ENCODE measurements at regions not wholly inside any gene's neighbourhood (a gene's known extent, or its start where the extent isn't known, plus 50 kb on each side); places are given as distances from the start of the nearest gene placed in this dataset.

DNA sequence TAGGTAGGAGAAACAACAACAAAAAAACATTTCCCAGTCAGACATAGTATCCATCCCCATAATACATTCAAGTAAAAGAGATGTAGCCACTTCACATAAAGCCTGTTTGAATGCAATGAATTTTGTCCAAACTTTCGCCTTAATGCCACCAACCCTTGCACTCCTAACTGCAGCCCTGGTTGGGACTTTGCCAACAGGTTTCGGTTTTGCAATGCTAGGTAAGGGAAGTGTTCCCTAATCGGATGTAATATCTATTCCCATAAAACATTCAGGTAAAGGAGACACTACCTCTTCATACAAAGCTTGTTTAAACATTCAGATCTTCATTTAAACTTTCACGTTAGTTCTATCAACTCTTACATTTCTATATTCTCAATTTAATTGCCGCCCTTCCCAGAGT is 336.1 kb downstream of the DRD1 start:
- H3K27me3 ChIP-seq (replicated peaks; ENCODE audit: insufficient read depth), result no peaks in the 10 kb centered on the region
- H3K27ac ChIP-seq, result no peak overlapping the region
- no peak overlapping the region for H3K4me3 ChIP-seq
- H3K4me1 ChIP-seq (ENCODE audit: control insufficient read depth in 1 of 2, low read depth in 2 of 2), result no peaks in the 10 kb centered on the region
- H3K9me3 ChIP-seq, result no peaks in the 10 kb centered on the region
- DNase-seq (ENCODE audit: low spot score), result no peak
- H3K36me3 ChIP-seq, result no peaks in the 10 kb centered on the region
- no peak for TF ChIP-seq CTCF (IDR thresholded peaks at IDR 0.05)
- ATAC-seq (ENCODE audit: insufficient number of reproducible peaks, low FRiP score, low read depth), result no peak

DNA sequence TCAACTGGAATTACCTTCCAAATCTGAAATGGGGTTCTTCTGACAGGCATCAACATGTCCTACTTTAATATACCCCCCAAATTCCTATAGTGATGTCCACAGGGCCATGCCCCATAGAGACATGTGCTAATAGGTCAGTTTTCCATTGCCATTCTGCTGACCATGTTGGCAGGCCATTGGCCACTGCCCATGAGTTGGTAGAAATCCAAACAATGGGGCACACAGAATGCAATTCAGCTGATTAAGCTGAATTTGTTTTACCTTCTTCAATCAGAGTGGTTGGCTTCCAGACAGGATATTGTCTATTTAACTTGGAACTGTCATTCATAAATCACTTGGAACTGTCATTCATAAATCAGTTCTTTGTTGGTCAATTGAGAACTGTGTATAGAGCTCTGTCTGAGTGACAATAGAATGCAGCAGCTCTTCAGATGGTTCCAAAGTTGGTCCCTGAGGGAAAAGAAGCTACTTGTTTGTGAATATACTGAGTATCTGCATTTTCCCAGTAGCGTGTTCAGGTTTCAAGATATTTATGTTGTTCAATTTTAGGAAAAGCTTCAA is 336.9 kb downstream of the DRD1 start:
- no peak overlapping the region for H3K27ac ChIP-seq
- ATAC-seq (ENCODE audit: insufficient number of reproducible peaks, low FRiP score, low read depth) (no peak), DNase-seq (ENCODE audit: low spot score) (no peak)
- no peaks in the 10 kb centered on the region for H3K27me3 ChIP-seq (replicated peaks; ENCODE audit: insufficient read depth)
- H3K9me3 ChIP-seq, result no peaks in the 10 kb centered on the region
- H3K4me1 ChIP-seq (ENCODE audit: control insufficient read depth in 1 of 2, low read depth in 2 of 2), result no peaks in the 10 kb centered on the region
- no peaks in the 10 kb centered on the region for H3K36me3 ChIP-seq
- H3K4me3 ChIP-seq, result no peak overlapping the region
- TF ChIP-seq CTCF (IDR thresholded peaks at IDR 0.05), result no peak

DNA sequence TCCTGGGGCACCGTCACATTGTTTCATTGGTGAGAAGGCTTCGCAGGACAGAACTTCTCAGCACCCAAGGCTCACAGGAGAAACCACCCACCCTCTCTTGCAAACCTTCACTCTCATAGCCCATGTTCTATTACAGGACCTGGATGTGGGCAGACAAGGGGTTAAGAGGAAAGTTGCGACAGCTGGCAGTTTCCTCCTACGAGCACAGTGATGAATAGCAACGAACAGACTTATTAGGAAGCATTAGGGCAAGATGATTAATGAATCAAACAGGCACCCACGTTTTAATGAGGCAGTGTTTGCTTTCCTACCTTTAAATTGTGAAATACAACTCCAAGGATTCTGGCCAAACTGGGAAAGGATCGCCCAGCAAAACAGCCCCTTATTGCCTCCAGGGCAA is 339.3 kb downstream of the DRD1 start:
- H3K4me3 ChIP-seq, result no peak overlapping the region
- no peaks in the 10 kb centered on the region for H3K36me3 ChIP-seq
- H3K4me1 ChIP-seq (ENCODE audit: control insufficient read depth in 1 of 2, low read depth in 2 of 2), result no peaks in the 10 kb centered on the region
- H3K27ac ChIP-seq, result no peak overlapping the region
- no peak for ATAC-seq (ENCODE audit: insufficient number of reproducible peaks, low FRiP score, low read depth)
- DNase-seq (ENCODE audit: low spot score), result no peak
- no peaks in the 10 kb centered on the region for H3K9me3 ChIP-seq
- no peak for TF ChIP-seq CTCF (IDR thresholded peaks at IDR 0.05)
- H3K27me3 ChIP-seq (replicated peaks; ENCODE audit: insufficient read depth), result no peaks in the 10 kb centered on the region

DNA sequence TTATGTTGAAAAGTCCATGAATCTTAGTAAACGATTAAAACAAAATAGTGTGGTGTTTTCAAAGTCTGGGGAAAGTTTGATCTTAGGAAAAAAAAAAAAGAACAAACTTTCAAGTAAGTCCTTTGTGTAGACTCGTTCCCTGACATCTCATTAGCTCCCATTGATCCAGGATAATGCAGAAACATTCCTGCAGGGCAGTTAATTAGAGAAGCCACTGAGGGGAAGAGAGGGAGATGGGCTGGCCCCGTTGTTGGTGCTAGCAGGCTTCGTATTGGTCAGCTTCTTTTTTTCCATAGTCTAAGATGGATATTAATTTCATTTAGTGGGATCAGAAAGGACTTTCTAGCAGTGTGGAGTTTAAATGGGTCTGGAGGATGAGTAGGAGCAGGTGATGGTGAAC is 340.2 kb downstream of the DRD1 start:
- no peaks in the 10 kb centered on the region for H3K36me3 ChIP-seq
- no peaks in the 10 kb centered on the region for H3K4me1 ChIP-seq (ENCODE audit: control insufficient read depth in 1 of 2, low read depth in 2 of 2)
- H3K4me3 ChIP-seq, result no peak overlapping the region
- TF ChIP-seq CTCF (IDR thresholded peaks at IDR 0.05), result no peak
- ATAC-seq (ENCODE audit: insufficient number of reproducible peaks, low FRiP score, low read depth) (no peak), DNase-seq (ENCODE audit: low spot score) (no peak)
- H3K27me3 ChIP-seq (replicated peaks; ENCODE audit: insufficient read depth), result no peaks in the 10 kb centered on the region
- no peaks in the 10 kb centered on the region for H3K9me3 ChIP-seq
- no peak overlapping the region for H3K27ac ChIP-seq

DNA sequence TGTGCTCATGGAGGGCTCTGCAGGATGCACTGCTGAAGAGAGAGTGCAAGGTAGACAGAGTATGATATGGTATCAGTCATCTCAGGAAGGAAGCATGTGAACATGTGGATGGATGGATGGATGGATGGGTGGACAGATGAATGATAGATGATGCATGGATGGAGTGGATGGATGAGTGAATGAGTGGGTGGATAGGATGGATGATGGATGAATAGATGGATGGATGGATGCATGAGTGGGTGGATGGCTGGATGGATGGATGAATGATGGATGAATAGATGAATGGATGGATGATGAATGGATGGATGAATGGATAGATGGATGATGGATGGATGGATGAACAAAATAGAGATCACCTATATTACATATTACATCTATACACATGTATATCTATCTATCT is 341.3 kb downstream of the DRD1 start:
- no peak for TF ChIP-seq CTCF (IDR thresholded peaks at IDR 0.05)
- DNase-seq (ENCODE audit: low spot score), result no peak
- Histone ChIP-seq H3K4me1 (ENCODE audit: control insufficient read depth in 1 of 2, low read depth in 2 of 2) (no peaks in the 10 kb centered on the region), H3K36me3 (no peaks in the 10 kb centered on the region), H3K9me3 (no peaks in the 10 kb centered on the region), H3K27me3 (replicated peaks; ENCODE audit: insufficient read depth) (no peaks in the 10 kb centered on the region), H3K4me3 (no peak overlapping the region), H3K27ac (no peak overlapping the region)
- no peak for ATAC-seq (ENCODE audit: insufficient number of reproducible peaks, low FRiP score, low read depth)

Measured in thoracic aorta (tissue), 2 donors.